ENCODE measurements at regions not wholly inside any gene's neighbourhood (a gene's known extent, or its start where the extent isn't known, plus 50 kb on each side); places are given as distances from the start of the nearest gene placed in this dataset.

DNA sequence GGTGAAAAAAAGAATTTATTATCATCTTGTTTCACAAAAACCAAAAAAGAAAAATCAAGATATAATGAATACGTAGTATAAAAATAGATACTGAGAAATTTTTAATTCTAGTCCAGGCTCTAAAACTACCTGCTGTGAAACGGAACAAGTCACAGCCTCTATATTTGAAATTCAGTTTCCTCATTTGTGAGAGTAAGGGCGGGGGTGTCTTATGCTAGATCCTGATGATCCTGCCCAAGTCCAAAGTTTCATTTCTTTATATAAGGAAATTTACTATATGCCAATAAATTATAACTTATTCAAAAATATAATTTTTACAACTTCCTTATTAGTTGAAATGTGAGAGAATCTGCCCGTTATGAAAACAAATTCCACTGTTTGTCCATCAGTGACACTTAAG, 385.7 kb downstream of the CGGBP1 start:
- TF ChIP-seq CTCF (IDR thresholded peaks at IDR 0.05; ENCODE audit: low read depth, low read length, missing input control) (no peak), REST (IDR thresholded peaks at IDR 0.05) (no peak), HNF4A (conservative IDR thresholded peaks at IDR 0.05) (no peak), RXRA (IDR thresholded peaks at IDR 0.05) (no peak), GABPA (IDR thresholded peaks at IDR 0.05 in 1 of 2, conservative IDR thresholded peaks at IDR 0.05 in 1 of 2) (no peak), SP1 (IDR thresholded peaks at IDR 0.05) (no peak), HNF4G (IDR thresholded peaks at IDR 0.05) (no peak), FOXA1 (IDR thresholded peaks at IDR 0.05) (no peak), FOXA2 (IDR thresholded peaks at IDR 0.05) (no peak)
- TF ChIP-seq, protein P1, sequence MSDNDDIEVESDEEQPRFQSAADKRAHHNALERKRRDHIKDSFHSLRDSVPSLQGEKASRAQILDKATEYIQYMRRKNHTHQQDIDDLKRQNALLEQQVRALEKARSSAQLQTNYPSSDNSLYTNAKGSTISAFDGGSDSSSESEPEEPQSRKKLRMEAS (IDR thresholded peaks at IDR 0.05) = no peak
- TF ChIP-seq, protein P2, sequence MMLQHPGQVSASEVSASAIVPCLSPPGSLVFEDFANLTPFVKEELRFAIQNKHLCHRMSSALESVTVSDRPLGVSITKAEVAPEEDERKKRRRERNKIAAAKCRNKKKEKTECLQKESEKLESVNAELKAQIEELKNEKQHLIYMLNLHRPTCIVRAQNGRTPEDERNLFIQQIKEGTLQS (IDR thresholded peaks at IDR 0.05) = no peak

Measured in liver (tissue), 3 donors.